GM23338 (cell line): ENCODE measurements at regions not wholly inside any gene's neighbourhood (a gene's known extent, or its start where the extent isn't known, plus 50 kb on each side); places are given as distances from the start of the nearest gene placed in this dataset.

Source experiments
- CTCF ChIP-seq, 2 experiments: fragments of 200-600 bp in 1 of 2; sonication (generic) in 1 of 2; conservative IDR thresholded peaks; 2 replicates each; pipeline versions ENCODE4 v1.5.1 to v1.6.1; 2016 to 2017; ENCODE audit warnings: antibody characterized with exemption in 2 of 2, low read depth in 2 of 2, mild to moderate bottlenecking in 2 of 2, moderate library complexity in 1 of 2
- EZH2 ChIP-seq: fragments of 200-600 bp; sonication (generic); IDR thresholded peaks from one replicate; pipeline ENCODE4 v1.8.0; 2017; ENCODE audit warnings: antibody characterized with exemption, mild to moderate bottlenecking, low read depth; ENCODE audit not compliant: unreplicated experiment
- NANOG ChIP-seq: IDR thresholded peaks from 2 replicates; pipeline ENCODE4 v1.6.1; 2016; ENCODE audit warnings: antibody characterized with exemption, borderline replicate concordance
- POLR2AphosphoS5 ChIP-seq: IDR thresholded peaks from 2 replicates; pipeline ENCODE4 v1.6.1; 2016; ENCODE audit warnings: antibody characterized with exemption, low read depth
- ZNF114 ChIP-seq: fragments of 250-450 bp; sonication (Bioruptor Pico); IDR thresholded peaks from 2 replicates; pipeline ENCODE4 v1.5.0; 2020; ENCODE audit warnings: mild to moderate bottlenecking, moderate library complexity
- TF ChIP-seq, protein P1 (sequence below): IDR thresholded peaks from 2 replicates; pipeline ENCODE4 v1.6.1; 2016; ENCODE audit warnings: antibody characterized with exemption

DNA sequence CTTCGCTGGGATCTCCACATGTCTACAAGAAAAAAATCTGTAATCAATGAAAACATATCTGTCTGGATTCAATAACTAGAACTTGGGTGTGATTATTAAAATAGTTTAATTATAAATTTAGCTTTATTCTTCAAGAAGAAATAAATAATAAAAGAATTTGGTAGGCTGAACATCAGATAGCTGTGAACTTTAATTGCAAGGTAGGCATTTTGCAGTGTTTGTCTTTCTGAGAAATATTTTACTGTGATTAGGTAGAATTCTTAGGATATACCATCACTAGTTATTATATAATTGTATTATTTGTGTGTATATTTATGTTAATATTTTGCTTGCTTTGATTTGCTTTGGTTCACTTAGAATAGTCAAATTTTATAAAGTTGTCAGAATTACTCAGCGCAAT is 409.4 kb downstream of the PCDH18 start:
- no peak for TF ChIP-seq CTCF (conservative IDR thresholded peaks at IDR 0.05; ENCODE audit: low read depth in 2 of 2)
- no peak for TF ChIP-seq ZNF114 (CRISPR knock-in tag)
- no peak for TF ChIP-seq EZH2
- TF ChIP-seq, protein P1, sequence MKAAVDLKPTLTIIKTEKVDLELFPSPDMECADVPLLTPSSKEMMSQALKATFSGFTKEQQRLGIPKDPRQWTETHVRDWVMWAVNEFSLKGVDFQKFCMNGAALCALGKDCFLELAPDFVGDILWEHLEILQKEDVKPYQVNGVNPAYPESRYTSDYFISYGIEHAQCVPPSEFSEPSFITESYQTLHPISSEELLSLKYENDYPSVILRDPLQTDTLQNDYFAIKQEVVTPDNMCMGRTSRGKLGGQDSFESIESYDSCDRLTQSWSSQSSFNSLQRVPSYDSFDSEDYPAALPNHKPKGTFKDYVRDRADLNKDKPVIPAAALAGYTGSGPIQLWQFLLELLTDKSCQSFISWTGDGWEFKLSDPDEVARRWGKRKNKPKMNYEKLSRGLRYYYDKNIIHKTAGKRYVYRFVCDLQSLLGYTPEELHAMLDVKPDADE = no peak
- TF ChIP-seq POLR2AphosphoS5 = no peak
- no peak for TF ChIP-seq NANOG
